ENCODE measurements at regions not wholly inside any gene's neighbourhood (a gene's known extent, or its start where the extent isn't known, plus 50 kb on each side); places are given as distances from the start of the nearest gene placed in this dataset.

GRCh38 chr13:84912720-84913119 is 886.5 kb downstream of the SLITRK6 start:
- no peak for TF ChIP-seq GATA3 (IDR thresholded peaks at IDR 0.05; ENCODE audit: low read depth, low read length)
- TF ChIP-seq GATA2 (IDR thresholded peaks at IDR 0.05; ENCODE audit: low read depth, low read length), result no peak
